HFFc6 (cell line): ENCODE measurements at regions not wholly inside any gene's neighbourhood (a gene's known extent, or its start where the extent isn't known, plus 50 kb on each side); places are given as distances from the start of the nearest gene placed in this dataset.
A peak's percentile ranks its signal among the peaks of the same experiment; 100 is the strongest.

Source experiments
- DNase-seq: peaks from one replicate; pipeline ENCODE4 v3.0.0-alpha.2; 2018
- H3K27ac Mint-ChIP-seq: 2 replicates; pipeline ENCODE4 v1.8.0; 2020; ENCODE audit warnings: mild to moderate bottlenecking, mixed read lengths
- H3K27me3 Mint-ChIP-seq: 2 replicates; pipeline ENCODE4 v1.8.0; 2021; ENCODE audit warnings: mild to moderate bottlenecking, moderate library complexity, mixed read lengths; ENCODE audit not compliant: insufficient read depth
- H3K36me3 Mint-ChIP-seq: 2 replicates; pipeline ENCODE4 v1.8.0; 2021; ENCODE audit warnings: low read depth, mixed read lengths
- H3K4me1 Mint-ChIP-seq: 2 replicates; pipeline ENCODE4 v1.8.0; 2020; ENCODE audit warnings: low read depth, mixed read lengths
- H3K4me3 Mint-ChIP-seq: 2 replicates; pipeline ENCODE4 v1.8.0; 2020; ENCODE audit warnings: mild to moderate bottlenecking, moderate library complexity, mixed read lengths
- H3K9me3 Mint-ChIP-seq: 2 replicates; pipeline ENCODE4 v1.8.0; 2020; ENCODE audit warnings: mild to moderate bottlenecking, mixed read lengths
- TF ChIP-seq, protein P1 (sequence below): fragments of 200-600 bp; sonication (generic); IDR thresholded peaks from 2 replicates; pipeline ENCODE4 v1.5.0; 2021; ENCODE audit warnings: antibody characterized with exemption, mild to moderate bottlenecking

DNA sequence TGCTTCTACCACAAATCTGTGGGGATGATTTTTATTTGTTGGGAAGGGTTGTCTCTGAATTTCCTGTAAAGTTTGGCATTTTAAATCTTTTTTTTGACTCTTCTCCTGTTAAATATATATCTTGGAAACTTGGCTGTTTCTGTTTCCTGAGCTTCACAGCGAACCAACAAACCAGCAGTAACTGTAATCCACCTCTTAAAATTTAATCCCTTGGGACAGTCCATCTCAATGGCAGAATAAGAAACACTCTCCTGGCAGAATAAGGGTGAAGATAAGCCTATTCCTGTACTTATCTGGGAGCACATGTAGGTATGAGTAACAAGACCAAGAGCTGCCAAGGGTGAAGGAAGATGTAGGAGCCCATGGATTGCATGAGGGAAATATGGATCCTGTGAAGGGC is 73.1 kb upstream of the RPS23 start:
- H3K9me3 Mint-ChIP-seq: no peaks in the 10 kb centered on the region
- H3K4me3 Mint-ChIP-seq: no peak overlapping the region
- 0 out of 2 replicates have a peak, but pooled peaks cover 2% of the 10 kb centered on the region for H3K27me3 Mint-ChIP-seq
- DNase-seq: no peak
- peaks cover 63% of the 10 kb centered on the region for H3K4me1 Mint-ChIP-seq
- no peaks in the 10 kb centered on the region for H3K36me3 Mint-ChIP-seq
- TF ChIP-seq, protein P1, sequence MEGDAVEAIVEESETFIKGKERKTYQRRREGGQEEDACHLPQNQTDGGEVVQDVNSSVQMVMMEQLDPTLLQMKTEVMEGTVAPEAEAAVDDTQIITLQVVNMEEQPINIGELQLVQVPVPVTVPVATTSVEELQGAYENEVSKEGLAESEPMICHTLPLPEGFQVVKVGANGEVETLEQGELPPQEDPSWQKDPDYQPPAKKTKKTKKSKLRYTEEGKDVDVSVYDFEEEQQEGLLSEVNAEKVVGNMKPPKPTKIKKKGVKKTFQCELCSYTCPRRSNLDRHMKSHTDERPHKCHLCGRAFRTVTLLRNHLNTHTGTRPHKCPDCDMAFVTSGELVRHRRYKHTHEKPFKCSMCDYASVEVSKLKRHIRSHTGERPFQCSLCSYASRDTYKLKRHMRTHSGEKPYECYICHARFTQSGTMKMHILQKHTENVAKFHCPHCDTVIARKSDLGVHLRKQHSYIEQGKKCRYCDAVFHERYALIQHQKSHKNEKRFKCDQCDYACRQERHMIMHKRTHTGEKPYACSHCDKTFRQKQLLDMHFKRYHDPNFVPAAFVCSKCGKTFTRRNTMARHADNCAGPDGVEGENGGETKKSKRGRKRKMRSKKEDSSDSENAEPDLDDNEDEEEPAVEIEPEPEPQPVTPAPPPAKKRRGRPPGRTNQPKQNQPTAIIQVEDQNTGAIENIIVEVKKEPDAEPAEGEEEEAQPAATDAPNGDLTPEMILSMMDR: no peak
- H3K27ac Mint-ChIP-seq: no peak overlapping the region

DNA sequence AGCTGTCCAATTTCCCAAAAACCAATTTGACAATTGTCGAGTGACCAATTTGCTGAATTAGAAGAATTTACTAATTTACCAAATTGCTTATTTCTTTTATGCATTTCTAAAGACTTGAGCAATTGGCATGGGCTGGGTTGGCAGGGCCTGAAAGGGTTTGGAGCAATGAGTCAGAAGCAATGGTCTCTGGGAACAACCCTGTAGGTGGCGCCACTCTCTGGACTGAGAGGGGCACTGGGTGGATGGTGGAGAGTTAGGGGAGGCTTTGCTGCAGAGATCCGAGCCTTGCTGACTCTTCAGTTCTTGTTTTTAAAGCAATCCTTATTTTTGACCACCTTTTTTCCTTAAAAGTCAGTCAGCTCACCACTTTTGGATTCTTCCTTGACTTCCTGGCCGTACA is 71.5 kb upstream of the RPS23 start:
- Mint-ChIP-seq H3K4me3 (no peak overlapping the region), H3K4me1 (peaks cover 63% of the 10 kb centered on the region), H3K36me3 (no peaks in the 10 kb centered on the region), H3K27ac (no peak overlapping the region), H3K27me3 (0 out of 2 replicates have a peak, but pooled peaks cover 2% of the 10 kb centered on the region), H3K9me3 (no peaks in the 10 kb centered on the region)
- TF ChIP-seq, protein P1: peak; percentile 80
- peak; percentile 13 for DNase-seq

DNA sequence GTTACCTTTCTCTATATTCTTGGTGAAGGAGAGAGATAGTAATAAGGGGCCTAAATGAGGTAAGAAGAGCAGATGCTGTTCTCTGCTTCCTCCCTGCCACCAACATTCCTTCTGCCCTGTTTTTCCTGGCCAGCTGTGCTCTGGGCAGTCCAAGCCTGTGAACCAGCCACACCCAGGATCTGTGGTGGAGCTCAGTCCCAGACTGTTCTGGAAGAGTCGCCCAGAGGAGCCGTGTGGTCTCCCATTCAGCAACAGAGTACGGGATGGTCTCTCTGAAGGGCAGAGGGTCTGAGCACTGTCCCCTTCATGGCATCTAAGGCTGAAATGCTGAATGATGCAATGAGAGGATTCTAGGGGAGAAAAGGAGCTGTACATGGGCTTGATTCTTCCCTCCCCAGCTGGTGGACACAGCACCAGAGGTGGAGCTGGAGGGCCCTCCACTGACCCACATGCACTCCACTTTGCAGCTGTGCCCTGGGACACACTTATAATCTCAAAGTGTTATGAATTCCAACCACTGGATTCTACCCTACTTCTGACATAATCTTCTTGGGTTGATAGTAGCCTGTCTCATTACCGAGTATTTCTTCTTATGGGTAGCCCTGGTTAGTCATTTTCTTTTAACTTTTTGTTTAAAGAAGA is 70.8 kb upstream of the RPS23 start:
- no peak overlapping the region for H3K4me3 Mint-ChIP-seq
- peak overlapping the region; percentile 13 for H3K27ac Mint-ChIP-seq
- DNase-seq: peak; percentile 14
- no peaks in the 10 kb centered on the region for H3K36me3 Mint-ChIP-seq
- H3K4me1 Mint-ChIP-seq: peaks cover 63% of the 10 kb centered on the region
- 0 out of 2 replicates have a peak, but pooled peaks cover 2% of the 10 kb centered on the region for H3K27me3 Mint-ChIP-seq
- TF ChIP-seq, protein P1: no peak
- no peaks in the 10 kb centered on the region for H3K9me3 Mint-ChIP-seq

DNA sequence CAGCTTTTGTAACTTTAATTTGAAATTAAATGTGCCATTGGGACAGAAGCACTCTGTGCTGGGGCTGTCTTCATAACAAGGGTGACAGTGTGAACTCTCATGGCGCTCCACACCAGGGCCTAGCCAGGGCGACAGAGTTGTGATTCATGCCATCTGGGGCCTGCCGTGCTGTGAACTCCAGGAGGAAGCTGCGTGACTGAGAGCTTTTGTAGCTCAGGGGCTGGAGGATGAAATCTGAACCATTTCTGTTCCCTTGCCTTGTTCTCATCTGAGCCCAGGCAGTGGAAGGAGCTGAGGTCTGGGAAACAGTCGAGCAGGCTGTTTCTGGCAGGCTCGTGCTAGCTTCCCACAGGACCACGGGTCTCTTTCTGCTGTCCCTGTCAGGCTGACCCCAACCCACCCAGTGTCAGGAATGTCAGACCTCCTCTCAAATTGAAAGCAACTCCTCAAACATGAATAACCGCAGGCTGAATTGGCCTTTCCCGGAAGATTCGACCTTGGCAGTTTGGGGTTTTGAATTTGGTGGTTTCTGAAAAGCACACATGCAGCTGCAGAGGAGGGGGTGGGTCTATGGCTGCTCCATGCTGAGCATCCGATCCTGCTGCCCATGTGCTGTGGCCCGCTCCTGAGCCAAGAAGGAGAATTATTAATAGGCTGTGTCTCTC is 69.2 kb upstream of the RPS23 start:
- Mint-ChIP-seq H3K27ac (peak overlapping the region; percentile 88), H3K4me1 (peaks cover 49% of the 10 kb centered on the region), H3K36me3 (no peaks in the 10 kb centered on the region), H3K9me3 (no peaks in the 10 kb centered on the region), H3K4me3 (peak overlapping the region; percentile 55; the same call in 1 of the 2 replicates), H3K27me3 (0 out of 2 replicates have a peak, but pooled peaks cover 3% of the 10 kb centered on the region)
- DNase-seq: peak; percentile 55
- TF ChIP-seq, protein P1: no peak

DNA sequence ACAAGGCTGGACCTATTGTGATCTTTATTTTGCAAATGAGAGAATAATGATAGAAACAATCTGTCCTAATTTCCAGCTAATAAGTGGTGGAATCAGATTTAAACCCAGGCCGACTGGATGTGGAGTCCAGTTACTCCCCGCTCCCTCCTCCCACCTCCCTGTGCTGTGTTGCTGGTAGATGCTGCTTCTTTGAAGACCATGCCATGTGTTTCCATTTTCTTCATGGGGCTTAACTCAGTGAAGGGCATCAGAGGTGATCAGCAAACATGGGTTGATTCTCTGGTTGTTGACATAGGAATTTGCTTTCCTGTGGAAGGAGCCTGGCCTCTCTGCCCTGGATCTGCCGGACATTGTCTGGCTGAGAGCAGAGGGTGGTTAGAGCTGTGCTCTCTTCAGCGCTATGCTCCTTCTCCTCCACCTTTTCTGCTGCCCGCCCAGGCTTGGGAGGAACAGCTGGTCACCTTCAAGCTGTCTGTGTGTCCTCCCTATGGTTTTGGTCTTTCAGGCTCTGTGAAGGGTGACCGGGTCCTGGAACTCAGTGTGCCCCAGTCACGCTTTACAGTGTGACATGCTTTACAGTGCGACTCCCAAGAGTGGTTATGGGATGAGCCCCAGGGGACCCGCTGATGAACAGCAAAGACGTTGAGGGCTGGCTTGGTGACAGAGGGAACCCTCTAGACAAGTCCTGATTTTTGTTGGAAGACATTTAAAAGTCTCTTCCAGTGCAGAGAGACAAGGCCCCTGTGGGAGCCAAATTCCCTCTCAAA is 68.4 kb upstream of the RPS23 start:
- 0 out of 2 replicates have a peak, but pooled peaks cover 3% of the 10 kb centered on the region for H3K27me3 Mint-ChIP-seq
- H3K36me3 Mint-ChIP-seq: no peaks in the 10 kb centered on the region
- no peak for DNase-seq
- H3K4me3 Mint-ChIP-seq: no peak overlapping the region; the same call in 1 of the 2 replicates
- TF ChIP-seq, protein P1: no peak
- peaks cover 41% of the 10 kb centered on the region for H3K4me1 Mint-ChIP-seq
- H3K27ac Mint-ChIP-seq: peak overlapping the region; percentile 88
- H3K9me3 Mint-ChIP-seq: no peaks in the 10 kb centered on the region
